ENCODE measurements at regions not wholly inside any gene's neighbourhood (a gene's known extent, or its start where the extent isn't known, plus 50 kb on each side); places are given as distances from the start of the nearest gene placed in this dataset.

DNA sequence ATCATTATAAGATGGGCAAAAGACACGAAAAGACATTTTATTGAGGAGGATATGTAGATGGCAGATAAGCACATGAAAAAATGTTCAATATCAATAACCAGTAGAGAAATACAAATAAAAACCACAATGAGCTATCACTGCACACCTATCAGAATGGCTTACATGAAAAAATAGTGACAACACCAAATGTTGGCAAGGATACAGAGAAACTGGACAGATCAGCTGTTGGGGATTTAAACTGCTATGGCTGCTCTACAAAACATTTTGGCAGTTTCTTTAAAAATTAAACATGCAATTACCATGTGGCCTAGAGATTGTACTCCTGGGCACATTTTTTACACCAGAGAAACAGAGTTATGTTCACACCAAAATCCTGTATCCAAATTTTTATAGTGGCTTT, 172.7 kb upstream of the TENT5A start:
- H3K27ac ChIP-seq: no peak overlapping the region
- H3K4me1 ChIP-seq: no peaks in the 10 kb centered on the region
- H3K9me3 ChIP-seq: no peaks in the 10 kb centered on the region
- 86% methylated on average over 1 of the region's 1 CpG for WGBS
- H3K4me3 ChIP-seq: no peak overlapping the region
- no peaks in the 10 kb centered on the region for H3K36me3 ChIP-seq
- TF ChIP-seq POLR2A (IDR thresholded peaks at IDR 0.05) (no peak), POLR2AphosphoS5 (IDR thresholded peaks at IDR 0.05) (no peak), EP300 (IDR thresholded peaks at IDR 0.05) (no peak)
- TF ChIP-seq, protein P1, sequence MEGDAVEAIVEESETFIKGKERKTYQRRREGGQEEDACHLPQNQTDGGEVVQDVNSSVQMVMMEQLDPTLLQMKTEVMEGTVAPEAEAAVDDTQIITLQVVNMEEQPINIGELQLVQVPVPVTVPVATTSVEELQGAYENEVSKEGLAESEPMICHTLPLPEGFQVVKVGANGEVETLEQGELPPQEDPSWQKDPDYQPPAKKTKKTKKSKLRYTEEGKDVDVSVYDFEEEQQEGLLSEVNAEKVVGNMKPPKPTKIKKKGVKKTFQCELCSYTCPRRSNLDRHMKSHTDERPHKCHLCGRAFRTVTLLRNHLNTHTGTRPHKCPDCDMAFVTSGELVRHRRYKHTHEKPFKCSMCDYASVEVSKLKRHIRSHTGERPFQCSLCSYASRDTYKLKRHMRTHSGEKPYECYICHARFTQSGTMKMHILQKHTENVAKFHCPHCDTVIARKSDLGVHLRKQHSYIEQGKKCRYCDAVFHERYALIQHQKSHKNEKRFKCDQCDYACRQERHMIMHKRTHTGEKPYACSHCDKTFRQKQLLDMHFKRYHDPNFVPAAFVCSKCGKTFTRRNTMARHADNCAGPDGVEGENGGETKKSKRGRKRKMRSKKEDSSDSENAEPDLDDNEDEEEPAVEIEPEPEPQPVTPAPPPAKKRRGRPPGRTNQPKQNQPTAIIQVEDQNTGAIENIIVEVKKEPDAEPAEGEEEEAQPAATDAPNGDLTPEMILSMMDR (IDR thresholded peaks at IDR 0.05): no peak
- H3K27me3 ChIP-seq: no peaks in the 10 kb centered on the region
- no peak for DNase-seq (ENCODE audit: low spot score in 2 of 2)

DNA sequence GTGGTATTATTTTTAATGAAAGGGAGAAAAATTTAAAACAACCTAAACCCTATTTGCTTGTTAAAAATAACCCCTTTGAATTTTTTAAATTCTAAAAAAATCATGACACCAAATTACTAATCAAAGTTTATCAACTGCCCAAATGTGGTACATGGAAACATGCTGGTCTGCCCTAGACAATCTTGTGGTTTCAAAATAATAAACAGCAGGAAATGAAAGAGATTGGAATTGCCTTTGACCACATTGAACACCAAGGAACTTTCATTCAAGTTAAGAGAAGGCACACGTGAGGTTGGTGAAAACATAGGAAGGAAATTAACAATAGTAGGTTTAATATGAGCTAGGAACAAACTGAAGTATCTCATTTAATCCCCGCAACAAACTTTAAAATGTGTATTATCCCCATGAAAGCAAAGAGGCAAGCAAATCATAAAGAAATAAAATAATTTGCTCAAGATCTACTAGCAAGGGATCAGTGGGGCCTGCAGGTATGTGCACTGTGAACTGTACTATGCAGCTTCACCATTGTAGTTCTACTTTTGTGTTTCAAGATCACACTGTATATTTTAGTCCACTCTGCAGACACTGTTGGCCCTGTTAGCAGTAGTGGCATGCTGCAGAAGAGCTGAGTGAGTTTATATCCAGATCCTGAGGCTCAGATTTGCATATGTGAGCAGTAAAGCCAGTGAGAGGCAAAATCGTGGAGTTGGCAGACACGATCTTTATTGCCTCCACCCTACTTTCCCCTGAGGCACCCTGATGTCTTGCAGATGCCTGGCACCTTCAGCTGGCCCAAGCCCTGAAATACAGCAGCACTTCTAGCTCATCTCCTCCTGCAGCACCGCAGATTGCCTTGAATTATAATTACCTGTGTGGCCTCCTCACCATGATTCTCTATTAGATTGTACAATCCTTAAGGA, 157.8 kb upstream of the TENT5A start:
- H3K27ac ChIP-seq: no peak overlapping the region
- DNase-seq (ENCODE audit: low spot score in 2 of 2): no peak
- no peaks in the 10 kb centered on the region for H3K36me3 ChIP-seq
- no peaks in the 10 kb centered on the region for H3K9me3 ChIP-seq
- TF ChIP-seq EP300 (IDR thresholded peaks at IDR 0.05) (no peak), POLR2A (IDR thresholded peaks at IDR 0.05) (no peak), POLR2AphosphoS5 (IDR thresholded peaks at IDR 0.05) (no peak)
- TF ChIP-seq, protein P1 (IDR thresholded peaks at IDR 0.05): no peak
- WGBS: 36% methylated on average over 5 of the region's 5 CpGs
- H3K4me3 ChIP-seq: no peak overlapping the region
- no peaks in the 10 kb centered on the region for H3K27me3 ChIP-seq
- H3K4me1 ChIP-seq: peaks cover 18% of the 10 kb centered on the region

DNA sequence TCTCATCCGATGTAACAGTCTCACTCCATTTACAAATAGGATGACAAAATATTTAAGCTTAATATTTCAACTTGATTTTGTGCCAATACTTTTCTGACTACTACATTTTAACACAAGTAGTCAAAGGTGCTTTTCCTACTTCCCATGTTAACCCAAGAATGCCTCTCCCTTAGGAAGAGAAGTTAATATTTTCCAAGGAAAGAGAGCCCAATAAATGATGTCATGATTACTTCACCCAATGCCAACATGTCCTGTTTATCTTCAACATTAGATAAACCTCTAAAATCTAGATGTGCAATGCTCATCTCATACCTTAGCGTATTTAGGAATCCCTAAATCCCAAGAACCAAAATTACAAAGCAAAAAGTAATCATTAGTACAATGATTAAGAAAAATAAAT, 156.7 kb upstream of the TENT5A start:
- DNase-seq (ENCODE audit: low spot score in 2 of 2): no peak
- 80% methylated on average over 2 of the region's 2 CpGs for WGBS
- H3K27ac ChIP-seq: no peak overlapping the region
- no peaks in the 10 kb centered on the region for H3K36me3 ChIP-seq
- TF ChIP-seq POLR2A (IDR thresholded peaks at IDR 0.05) (no peak), EP300 (IDR thresholded peaks at IDR 0.05) (no peak), POLR2AphosphoS5 (IDR thresholded peaks at IDR 0.05) (no peak)
- TF ChIP-seq, protein P1 (IDR thresholded peaks at IDR 0.05): no peak
- H3K27me3 ChIP-seq: no peaks in the 10 kb centered on the region
- peaks cover 20% of the 10 kb centered on the region for H3K4me1 ChIP-seq
- no peak overlapping the region for H3K4me3 ChIP-seq
- H3K9me3 ChIP-seq: no peaks in the 10 kb centered on the region

DNA sequence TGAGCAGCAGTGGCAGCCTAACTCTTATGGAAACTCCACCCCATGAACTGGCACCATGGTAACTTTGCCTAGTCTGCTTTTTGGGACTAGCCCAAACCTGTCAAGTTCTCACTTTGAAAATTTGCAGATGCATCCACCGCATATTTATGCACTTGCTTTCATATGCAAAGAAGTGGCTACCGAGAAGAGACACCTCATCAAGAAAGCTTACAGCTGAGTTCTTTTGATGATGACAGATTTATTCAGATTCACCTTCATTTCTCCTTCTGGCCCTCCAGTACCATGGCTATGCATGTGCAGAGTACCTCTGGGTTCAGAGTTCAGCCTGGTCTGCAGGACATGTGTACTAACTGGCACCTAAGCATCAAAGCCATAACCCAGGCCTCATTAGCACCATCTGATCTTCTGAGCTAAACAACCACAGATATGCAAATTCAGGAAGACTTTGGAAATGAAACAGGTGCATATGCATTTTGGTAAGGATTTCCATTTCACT, 154.3 kb upstream of the TENT5A start:
- no peaks in the 10 kb centered on the region for H3K9me3 ChIP-seq
- DNase-seq (ENCODE audit: low spot score in 2 of 2): no peak
- H3K4me3 ChIP-seq: no peak overlapping the region
- TF ChIP-seq EP300 (IDR thresholded peaks at IDR 0.05) (no peak), POLR2A (IDR thresholded peaks at IDR 0.05) (no peak), POLR2AphosphoS5 (IDR thresholded peaks at IDR 0.05) (no peak)
- TF ChIP-seq, protein P1 (IDR thresholded peaks at IDR 0.05): no peak
- 57% methylated on average over 2 of the region's 2 CpGs for WGBS
- peak overlapping the region; percentile 79 for H3K27ac ChIP-seq
- H3K27me3 ChIP-seq: no peaks in the 10 kb centered on the region
- no peaks in the 10 kb centered on the region for H3K36me3 ChIP-seq
- peaks cover 24% of the 10 kb centered on the region for H3K4me1 ChIP-seq

DNA sequence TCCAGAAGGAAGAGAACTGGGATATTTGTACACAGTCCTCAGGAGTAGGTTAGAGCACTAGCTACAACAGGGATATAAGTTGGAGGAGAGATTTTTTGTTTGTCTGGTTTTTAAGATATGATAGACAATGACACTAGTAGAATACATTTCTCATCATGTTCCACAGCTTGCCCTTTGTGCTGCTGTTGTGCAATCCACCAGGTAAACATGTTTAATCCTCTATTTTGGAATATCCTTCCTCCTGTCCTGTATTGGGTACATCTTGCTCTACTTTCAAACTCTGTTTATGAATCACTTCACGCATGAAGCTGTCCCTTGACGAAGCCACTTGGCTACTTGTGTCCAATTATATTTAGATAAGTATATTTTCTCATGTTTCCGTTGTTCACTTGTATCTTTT, 153.6 kb upstream of the TENT5A start:
- no peak for TF ChIP-seq POLR2A (IDR thresholded peaks at IDR 0.05)
- no peak for TF ChIP-seq EP300 (IDR thresholded peaks at IDR 0.05)
- TF ChIP-seq POLR2AphosphoS5 (IDR thresholded peaks at IDR 0.05): no peak
- TF ChIP-seq, protein P1 (IDR thresholded peaks at IDR 0.05): no peak
- no peak overlapping the region for H3K4me3 ChIP-seq
- peak overlapping the region; percentile 79 for H3K27ac ChIP-seq
- DNase-seq (ENCODE audit: low spot score in 2 of 2): no peak
- peaks cover 31% of the 10 kb centered on the region for H3K4me1 ChIP-seq
- no peaks in the 10 kb centered on the region for H3K36me3 ChIP-seq
- WGBS: 64% methylated on average over 3 of the region's 3 CpGs
- H3K27me3 ChIP-seq: no peaks in the 10 kb centered on the region
- no peaks in the 10 kb centered on the region for H3K9me3 ChIP-seq
